NOMO-1 treated with DMSO at 0.1 percent for 48 hours (cell line): ENCODE measurements at regions not wholly inside any gene's neighbourhood (a gene's known extent, or its start where the extent isn't known, plus 50 kb on each side); places are given as distances from the start of the nearest gene placed in this dataset.

Experiments
- DNase-seq: peaks from one replicate; lab custom pipeline; 2025; ENCODE audit not compliant: unreplicated experiment; lab: John Stamatoyannopoulos, UW

- DNase-seq, result no peak
Observed at GRCh38 chrX:6783912-6784311, 249.0 kb upstream of the VCX3A start.

- DNase-seq, result no peak
Observed at GRCh38 chrX:6782831-6783230, 247.9 kb upstream of the VCX3A start.

GRCh38 chrX:6778544-6779503, 243.9 kb upstream of the VCX3A start:
- DNase-seq, result no peak

GRCh38 chrX:6777238-6778002, 242.5 kb upstream of the VCX3A start:
- no peak for DNase-seq

- no peak for DNase-seq
Observed at GRCh38 chrX:6770936-6771335, 236.0 kb upstream of the VCX3A start.

- DNase-seq, result no peak
Observed at GRCh38 chrX:6768881-6769280, 234.0 kb upstream of the VCX3A start.

- DNase-seq, result no peak
Observed at GRCh38 chrX:6761251-6761650, 226.3 kb upstream of the VCX3A start.

GRCh38 chrX:6759655-6760375, 224.9 kb upstream of the VCX3A start:
- DNase-seq, result no peak

- no peak for DNase-seq
Observed at GRCh38 chrX:6758234-6758633, 223.3 kb upstream of the VCX3A start.

- DNase-seq, result no peak
Observed at GRCh38 chrX:6757631-6758030, 222.7 kb upstream of the VCX3A start.

GRCh38 chrX:6748595-6748994, 213.7 kb upstream of the VCX3A start:
- DNase-seq, result no peak

GRCh38 chrX:6738518-6739470, 203.9 kb upstream of the VCX3A start:
- DNase-seq, result no peak

- no peak for DNase-seq
Observed at GRCh38 chrX:6734844-6735634, 200.1 kb upstream of the VCX3A start.

- no peak for DNase-seq
Observed at GRCh38 chrX:6732101-6732500, 197.2 kb upstream of the VCX3A start.

- DNase-seq, result no peak
Observed at GRCh38 chrX:6729626-6730025, 194.7 kb upstream of the VCX3A start.

GRCh38 chrX:6718766-6719165, 183.8 kb upstream of the VCX3A start:
- DNase-seq, result no peak

GRCh38 chrX:6708676-6709380, 173.9 kb upstream of the VCX3A start:
- no peak for DNase-seq

GRCh38 chrX:6708041-6708440, 173.1 kb upstream of the VCX3A start:
- DNase-seq, result no peak

- DNase-seq, result no peak
Observed at GRCh38 chrX:6707497-6707896, 172.6 kb upstream of the VCX3A start.
